C4-2B (cell line): ENCODE measurements at regions not wholly inside any gene's neighbourhood (a gene's known extent, or its start where the extent isn't known, plus 50 kb on each side); places are given as distances from the start of the nearest gene placed in this dataset.

ENCODE experiments used
- H3K27ac ChIP-seq: fragments of 450-650 bp; 2 replicates; pipeline ENCODE4 v1.5.1; 2017
- ZFX ChIP-seq: fragments of 450-650 bp; IDR thresholded peaks from 2 replicates; pipeline ENCODE4 v1.6.1; 2017
- TF ChIP-seq, protein P1 (sequence below): fragments of 450-650 bp; conservative IDR thresholded peaks from 2 replicates; pipeline ENCODE4 v1.5.1; 2017; ENCODE audit warnings: mild to moderate bottlenecking

DNA sequence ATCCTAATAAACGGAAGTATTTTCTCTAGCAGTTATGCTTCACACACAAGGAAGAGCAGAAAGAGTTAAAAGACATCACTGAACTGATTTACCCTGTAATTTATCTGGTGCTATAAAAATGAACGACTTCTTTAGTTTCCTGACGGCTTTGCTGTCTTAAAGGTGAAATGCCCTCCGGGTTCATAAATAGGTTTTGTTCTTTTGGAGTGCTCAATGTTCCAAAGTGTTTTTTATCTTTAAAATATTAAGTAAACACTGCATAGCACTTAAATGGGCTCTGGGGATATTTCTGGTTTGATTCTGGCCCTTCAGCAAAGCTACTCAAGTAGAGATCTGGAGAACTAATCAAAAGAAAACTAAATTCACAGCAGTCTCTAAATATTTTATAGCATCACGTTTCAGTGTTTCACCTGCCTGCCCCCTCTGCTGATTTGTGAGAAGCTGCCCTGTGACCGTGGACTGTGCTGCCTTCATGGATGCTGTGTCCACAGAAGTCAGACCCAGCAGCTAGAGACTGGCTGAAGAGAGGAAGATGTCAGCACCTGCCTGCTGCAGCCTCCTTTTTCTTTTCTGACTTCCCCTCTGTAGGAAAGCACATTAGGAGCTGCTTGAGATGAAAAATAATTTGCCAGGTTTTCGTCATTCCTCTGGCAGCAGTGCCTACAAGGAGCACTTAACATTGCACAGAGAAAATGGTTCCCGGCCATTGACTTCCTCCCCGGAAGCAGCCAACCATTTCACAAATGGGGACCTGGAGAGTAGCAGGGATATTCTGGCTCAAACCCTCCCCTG, 205.1 kb upstream of the FSCB start:
- H3K27ac ChIP-seq, result no peak overlapping the region
- TF ChIP-seq, protein P1, sequence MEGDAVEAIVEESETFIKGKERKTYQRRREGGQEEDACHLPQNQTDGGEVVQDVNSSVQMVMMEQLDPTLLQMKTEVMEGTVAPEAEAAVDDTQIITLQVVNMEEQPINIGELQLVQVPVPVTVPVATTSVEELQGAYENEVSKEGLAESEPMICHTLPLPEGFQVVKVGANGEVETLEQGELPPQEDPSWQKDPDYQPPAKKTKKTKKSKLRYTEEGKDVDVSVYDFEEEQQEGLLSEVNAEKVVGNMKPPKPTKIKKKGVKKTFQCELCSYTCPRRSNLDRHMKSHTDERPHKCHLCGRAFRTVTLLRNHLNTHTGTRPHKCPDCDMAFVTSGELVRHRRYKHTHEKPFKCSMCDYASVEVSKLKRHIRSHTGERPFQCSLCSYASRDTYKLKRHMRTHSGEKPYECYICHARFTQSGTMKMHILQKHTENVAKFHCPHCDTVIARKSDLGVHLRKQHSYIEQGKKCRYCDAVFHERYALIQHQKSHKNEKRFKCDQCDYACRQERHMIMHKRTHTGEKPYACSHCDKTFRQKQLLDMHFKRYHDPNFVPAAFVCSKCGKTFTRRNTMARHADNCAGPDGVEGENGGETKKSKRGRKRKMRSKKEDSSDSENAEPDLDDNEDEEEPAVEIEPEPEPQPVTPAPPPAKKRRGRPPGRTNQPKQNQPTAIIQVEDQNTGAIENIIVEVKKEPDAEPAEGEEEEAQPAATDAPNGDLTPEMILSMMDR, result no peak
- no peak for TF ChIP-seq ZFX

DNA sequence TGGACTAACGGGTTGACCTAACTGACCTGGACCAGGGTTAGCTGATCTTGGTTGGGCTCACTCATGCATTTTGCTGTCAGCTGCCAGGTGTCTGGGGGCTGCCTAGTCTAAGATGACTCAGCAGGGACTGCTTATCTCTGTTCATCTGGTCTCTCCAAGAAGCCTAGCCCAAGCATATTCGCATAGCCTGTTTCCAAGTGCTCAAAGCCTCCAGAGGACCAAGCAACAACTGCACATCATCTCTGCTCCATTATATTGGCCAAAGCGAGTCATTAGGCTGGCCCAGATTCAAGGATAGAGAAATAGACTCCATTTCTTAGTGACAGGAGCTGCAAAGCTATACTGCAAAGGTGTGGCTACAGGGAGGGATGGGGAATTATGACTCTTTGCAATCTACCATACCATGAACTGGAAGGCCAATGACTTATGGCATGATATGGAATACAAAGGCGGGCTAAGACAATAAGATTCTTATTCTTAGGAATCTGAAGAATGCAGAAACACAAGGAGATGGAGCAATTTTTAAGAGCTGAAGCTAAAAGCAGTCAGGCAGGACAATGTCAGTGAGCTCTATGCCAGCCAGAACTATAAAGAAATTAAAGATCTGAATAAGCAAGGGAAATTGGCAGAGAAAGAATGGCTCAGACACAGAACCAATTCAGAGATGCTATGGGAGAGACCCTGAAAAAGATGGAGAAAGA, 194.6 kb upstream of the FSCB start:
- TF ChIP-seq, protein P1, result no peak
- no peak for TF ChIP-seq ZFX
- no peak overlapping the region for H3K27ac ChIP-seq

DNA sequence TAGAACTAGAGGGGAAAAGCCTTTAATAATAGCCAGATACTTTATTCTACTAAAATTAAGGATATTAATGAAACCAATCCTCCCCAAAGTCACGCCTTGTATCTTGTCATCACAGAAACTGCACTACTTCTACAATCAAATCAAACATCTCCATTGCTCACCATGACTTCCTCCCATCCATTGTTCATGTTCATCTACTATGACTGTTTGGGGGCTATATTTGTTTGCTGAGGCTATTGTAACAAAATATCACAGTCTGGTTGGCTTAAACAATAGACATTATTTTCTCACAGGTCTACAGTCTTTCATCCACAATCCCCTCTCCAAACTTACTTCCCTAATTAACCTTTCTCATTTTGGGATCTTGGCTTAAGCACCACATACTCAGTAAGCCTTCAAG, 193.6 kb upstream of the FSCB start:
- TF ChIP-seq ZFX, result no peak
- TF ChIP-seq, protein P1, result no peak
- H3K27ac ChIP-seq, result no peak overlapping the region

DNA sequence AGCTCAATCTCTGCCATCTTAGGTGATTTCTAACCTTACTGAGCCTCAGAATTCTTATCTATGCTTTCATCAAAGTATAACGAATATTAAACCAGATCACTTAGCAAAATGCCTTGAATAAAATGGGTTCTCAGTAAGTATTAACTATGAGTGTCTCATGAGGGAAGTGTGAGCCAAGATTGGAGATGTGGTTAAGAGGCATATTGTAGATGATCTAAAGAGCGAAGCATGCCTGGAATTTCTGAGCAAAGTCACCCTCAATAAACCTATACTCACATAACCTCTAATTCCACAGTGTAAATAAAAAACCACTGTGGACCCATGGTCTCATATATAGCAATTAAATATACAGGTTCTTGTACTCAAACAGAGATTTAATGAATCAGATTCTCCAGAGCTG, 193.1 kb upstream of the FSCB start:
- TF ChIP-seq, protein P1, result no peak
- TF ChIP-seq ZFX, result no peak
- H3K27ac ChIP-seq, result no peak overlapping the region

DNA sequence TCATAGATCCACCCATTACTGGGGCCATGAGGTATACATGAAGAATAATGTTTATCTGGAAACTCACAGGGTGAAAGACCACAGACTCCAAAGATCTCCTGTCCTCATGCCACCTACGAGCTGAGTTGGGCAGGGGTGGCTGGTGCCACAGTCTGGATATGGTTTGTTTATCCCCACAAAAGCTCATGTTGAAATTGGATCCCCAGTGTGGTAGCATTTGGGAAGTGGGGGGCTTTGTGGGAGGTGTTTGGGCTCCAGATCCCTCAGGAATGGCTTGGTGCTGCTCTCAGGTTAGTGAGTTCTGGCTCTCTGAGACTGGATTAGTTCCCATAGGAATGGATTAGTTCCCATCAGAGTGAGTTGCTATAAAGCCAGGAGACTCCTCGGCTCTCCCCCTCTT, 192.3 kb upstream of the FSCB start:
- TF ChIP-seq, protein P1, result no peak
- no peak for TF ChIP-seq ZFX
- H3K27ac ChIP-seq, result no peak overlapping the region

DNA sequence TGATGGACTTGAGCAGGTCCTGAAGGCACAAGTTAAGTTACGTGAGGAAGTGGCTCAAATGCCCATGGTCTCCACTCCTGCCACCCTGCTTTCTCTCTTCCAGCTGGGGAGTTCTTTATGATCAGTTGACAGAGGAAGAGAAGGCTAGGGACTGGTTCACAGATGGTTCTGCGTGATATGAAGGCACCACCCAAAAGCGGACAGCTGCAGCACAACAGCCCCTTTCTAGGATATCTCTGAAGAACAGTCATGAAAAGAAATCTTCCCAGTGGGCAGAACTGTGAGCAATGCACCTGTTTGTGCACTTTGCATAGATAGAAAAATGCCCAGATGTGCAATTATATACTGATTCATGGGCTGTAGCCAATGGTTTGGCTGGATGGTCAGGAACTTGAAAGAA, 162.4 kb upstream of the FSCB start:
- no peak for TF ChIP-seq ZFX
- TF ChIP-seq, protein P1, result no peak

DNA sequence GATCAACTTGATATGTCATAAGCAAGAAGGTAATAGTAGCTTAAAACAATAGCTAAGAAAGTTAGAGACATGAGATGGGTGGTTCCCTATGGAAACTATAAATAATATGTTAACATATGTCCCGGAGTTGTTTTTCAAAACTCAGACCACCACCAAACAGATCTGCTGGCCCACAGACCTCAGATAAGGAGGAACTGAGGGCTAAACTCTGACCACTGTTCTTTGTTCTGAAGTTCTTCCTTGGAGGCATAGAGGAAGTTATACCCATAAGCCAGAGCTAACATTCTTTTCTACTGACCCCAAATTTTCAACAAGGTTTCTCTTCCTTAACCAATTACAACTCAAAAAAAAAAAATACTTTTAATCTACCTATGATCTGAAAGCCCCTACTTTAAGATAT, 156.1 kb upstream of the FSCB start:
- no peak overlapping the region for H3K27ac ChIP-seq
- no peak for TF ChIP-seq ZFX
- TF ChIP-seq, protein P1, result no peak

More for the DNA sequence above, 162.4 kb upstream of the FSCB start:
- H3K27ac ChIP-seq, result no peak overlapping the region
